ENCODE measurements at regions not wholly inside any gene's neighbourhood (a gene's known extent, or its start where the extent isn't known, plus 50 kb on each side); places are given as distances from the start of the nearest gene placed in this dataset.

GRCh38 chr5:115394531-115394930, 98.1 kb upstream of the CCDC112 start:
- H3K9me3 ChIP-seq (ENCODE audit: insufficient read depth, low read depth, low read length): peaks cover 2% of the 10 kb centered on the region
- no peak for DNase-seq (ENCODE audit: low read depth)
- peaks cover 9% of the 10 kb centered on the region for H3K4me1 ChIP-seq (ENCODE audit: insufficient read depth, low read length)
- no peaks in the 10 kb centered on the region for H3K36me3 Mint-ChIP-seq (ENCODE audit: low read depth, unreplicated experiment)
- H3K9ac ChIP-seq (ENCODE audit: low read length): no peak overlapping the region
- no peak overlapping the region for H3K4me3 Mint-ChIP-seq (ENCODE audit: unreplicated experiment)
- no peak overlapping the region for H3K27ac ChIP-seq (ENCODE audit: low read depth, low read length)
- H3K27ac Mint-ChIP-seq (ENCODE audit: unreplicated experiment): no peak overlapping the region
- TF ChIP-seq EZH2 (IDR thresholded peaks at IDR 0.05; ENCODE audit: insufficient read depth, low read length): no peak
- TF ChIP-seq, protein P1, sequence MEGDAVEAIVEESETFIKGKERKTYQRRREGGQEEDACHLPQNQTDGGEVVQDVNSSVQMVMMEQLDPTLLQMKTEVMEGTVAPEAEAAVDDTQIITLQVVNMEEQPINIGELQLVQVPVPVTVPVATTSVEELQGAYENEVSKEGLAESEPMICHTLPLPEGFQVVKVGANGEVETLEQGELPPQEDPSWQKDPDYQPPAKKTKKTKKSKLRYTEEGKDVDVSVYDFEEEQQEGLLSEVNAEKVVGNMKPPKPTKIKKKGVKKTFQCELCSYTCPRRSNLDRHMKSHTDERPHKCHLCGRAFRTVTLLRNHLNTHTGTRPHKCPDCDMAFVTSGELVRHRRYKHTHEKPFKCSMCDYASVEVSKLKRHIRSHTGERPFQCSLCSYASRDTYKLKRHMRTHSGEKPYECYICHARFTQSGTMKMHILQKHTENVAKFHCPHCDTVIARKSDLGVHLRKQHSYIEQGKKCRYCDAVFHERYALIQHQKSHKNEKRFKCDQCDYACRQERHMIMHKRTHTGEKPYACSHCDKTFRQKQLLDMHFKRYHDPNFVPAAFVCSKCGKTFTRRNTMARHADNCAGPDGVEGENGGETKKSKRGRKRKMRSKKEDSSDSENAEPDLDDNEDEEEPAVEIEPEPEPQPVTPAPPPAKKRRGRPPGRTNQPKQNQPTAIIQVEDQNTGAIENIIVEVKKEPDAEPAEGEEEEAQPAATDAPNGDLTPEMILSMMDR (IDR thresholded peaks at IDR 0.05; ENCODE audit: insufficient read depth, low read depth, low read length): no peak
- peaks cover 2% of the 10 kb centered on the region for H3K9me3 Mint-ChIP-seq (ENCODE audit: unreplicated experiment)
- peaks cover 2% of the 10 kb centered on the region for H3K27me3 Mint-ChIP-seq (ENCODE audit: low read depth, unreplicated experiment)
- H4K20me1 ChIP-seq (ENCODE audit: insufficient read depth, low read length): no peaks in the 10 kb centered on the region
- H3K27me3 ChIP-seq (ENCODE audit: insufficient read depth, low read length): no peaks in the 10 kb centered on the region
- no peak overlapping the region for H3K4me2 ChIP-seq (ENCODE audit: low read length)
- H3K4me1 Mint-ChIP-seq (ENCODE audit: low read depth, unreplicated experiment): peaks cover 2% of the 10 kb centered on the region
- H2AFZ ChIP-seq (ENCODE audit: low read depth, low read length): no peak overlapping the region
- no peak for FAIRE-seq
- H3K36me3 ChIP-seq (ENCODE audit: insufficient read depth, low read length): no peaks in the 10 kb centered on the region
- H3K4me3 ChIP-seq (ENCODE audit: insufficient read depth, low read depth, low read length): no peak overlapping the region
- no peaks in the 10 kb centered on the region for H3K79me2 ChIP-seq (ENCODE audit: insufficient read depth, low read length)

DNA sequence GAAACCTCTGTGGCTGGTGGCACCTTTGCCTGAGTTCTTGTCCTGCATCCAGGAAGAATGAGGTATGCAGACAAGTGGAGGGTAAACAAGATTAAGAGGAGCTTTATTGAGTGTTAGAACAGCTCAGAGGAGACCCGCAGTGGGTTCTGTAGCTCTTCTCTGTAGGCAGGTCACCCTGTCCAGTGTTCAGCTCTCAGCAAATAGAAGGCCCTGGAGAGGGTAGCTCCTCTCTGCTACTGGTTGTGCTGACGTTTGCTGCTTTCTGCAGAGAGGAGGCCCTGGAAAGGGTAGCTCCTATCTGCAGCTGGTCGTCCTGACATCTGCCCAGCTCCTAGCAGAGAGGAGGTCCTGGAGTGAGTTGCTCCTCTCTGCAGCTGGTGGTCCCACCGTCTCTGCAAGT, 96.8 kb upstream of the CCDC112 start:
- DNase-seq (ENCODE audit: low read depth) (no peak), FAIRE-seq (no peak)
- no peaks in the 10 kb centered on the region for H3K36me3 Mint-ChIP-seq (ENCODE audit: low read depth, unreplicated experiment)
- no peak overlapping the region for H3K4me3 Mint-ChIP-seq (ENCODE audit: unreplicated experiment)
- Histone ChIP-seq H3K79me2 (ENCODE audit: insufficient read depth, low read length) (no peaks in the 10 kb centered on the region), H4K20me1 (ENCODE audit: insufficient read depth, low read length) (no peaks in the 10 kb centered on the region), H3K27ac (ENCODE audit: low read depth, low read length) (no peak overlapping the region), H3K4me1 (ENCODE audit: insufficient read depth, low read length) (peaks cover 6% of the 10 kb centered on the region), H3K4me2 (ENCODE audit: low read length) (no peak overlapping the region), H3K9me3 (ENCODE audit: insufficient read depth, low read depth, low read length) (peaks cover 2% of the 10 kb centered on the region), H3K27me3 (ENCODE audit: insufficient read depth, low read length) (no peaks in the 10 kb centered on the region), H3K36me3 (ENCODE audit: insufficient read depth, low read length) (no peaks in the 10 kb centered on the region), H2AFZ (ENCODE audit: low read depth, low read length) (no peak overlapping the region), H3K9ac (ENCODE audit: low read length) (no peak overlapping the region), H3K4me3 (ENCODE audit: insufficient read depth, low read depth, low read length) (no peak overlapping the region)
- peaks cover 6% of the 10 kb centered on the region for H3K4me1 Mint-ChIP-seq (ENCODE audit: low read depth, unreplicated experiment)
- TF ChIP-seq EZH2 (IDR thresholded peaks at IDR 0.05; ENCODE audit: insufficient read depth, low read length): no peak
- peaks cover 2% of the 10 kb centered on the region for H3K27me3 Mint-ChIP-seq (ENCODE audit: low read depth, unreplicated experiment)
- H3K9me3 Mint-ChIP-seq (ENCODE audit: unreplicated experiment): peaks cover 2% of the 10 kb centered on the region
- H3K27ac Mint-ChIP-seq (ENCODE audit: unreplicated experiment): no peak overlapping the region

GRCh38 chr5:115392611-115393010, 96.2 kb upstream of the CCDC112 start:
- Mint-ChIP-seq H3K27me3 (ENCODE audit: low read depth, unreplicated experiment) (peaks cover 2% of the 10 kb centered on the region), H3K4me3 (ENCODE audit: unreplicated experiment) (no peak overlapping the region), H3K27ac (ENCODE audit: unreplicated experiment) (no peak overlapping the region), H3K4me1 (ENCODE audit: low read depth, unreplicated experiment) (peaks cover 7% of the 10 kb centered on the region), H3K36me3 (ENCODE audit: low read depth, unreplicated experiment) (no peaks in the 10 kb centered on the region), H3K9me3 (ENCODE audit: unreplicated experiment) (peaks cover 2% of the 10 kb centered on the region)
- H4K20me1 ChIP-seq (ENCODE audit: insufficient read depth, low read length): no peaks in the 10 kb centered on the region
- no peak overlapping the region for H2AFZ ChIP-seq (ENCODE audit: low read depth, low read length)
- H3K4me2 ChIP-seq (ENCODE audit: low read length): no peak overlapping the region
- FAIRE-seq (no peak), DNase-seq (ENCODE audit: low read depth) (no peak)
- H3K79me2 ChIP-seq (ENCODE audit: insufficient read depth, low read length): no peaks in the 10 kb centered on the region
- H3K4me1 ChIP-seq (ENCODE audit: insufficient read depth, low read length): peaks cover 6% of the 10 kb centered on the region
- H3K9me3 ChIP-seq (ENCODE audit: insufficient read depth, low read depth, low read length): peaks cover 2% of the 10 kb centered on the region
- no peak for TF ChIP-seq EZH2 (IDR thresholded peaks at IDR 0.05; ENCODE audit: insufficient read depth, low read length)
- TF ChIP-seq, protein P1 (IDR thresholded peaks at IDR 0.05; ENCODE audit: insufficient read depth, low read depth, low read length): no peak
- H3K9ac ChIP-seq (ENCODE audit: low read length): no peak overlapping the region
- H3K36me3 ChIP-seq (ENCODE audit: insufficient read depth, low read length): no peaks in the 10 kb centered on the region
- no peak overlapping the region for H3K4me3 ChIP-seq (ENCODE audit: insufficient read depth, low read depth, low read length)
- H3K27ac ChIP-seq (ENCODE audit: low read depth, low read length): no peak overlapping the region
- no peaks in the 10 kb centered on the region for H3K27me3 ChIP-seq (ENCODE audit: insufficient read depth, low read length)
